ENCODE measurements at regions not wholly inside any gene's neighbourhood (a gene's known extent, or its start where the extent isn't known, plus 50 kb on each side); places are given as distances from the start of the nearest gene placed in this dataset.

GRCh38 chr3:30495172-30496065, 111.0 kb upstream of the TGFBR2 start:
- DNase-seq (ENCODE audit: low spot score) = no peak

- DNase-seq (ENCODE audit: low spot score) = no peak
These were observed 110.1 kb upstream of the TGFBR2 start for GRCh38 chr3:30496066-30496966.

GRCh38 chr3:30498587-30498967, 107.8 kb upstream of the TGFBR2 start:
- no peak for DNase-seq (ENCODE audit: low spot score)

DNA sequence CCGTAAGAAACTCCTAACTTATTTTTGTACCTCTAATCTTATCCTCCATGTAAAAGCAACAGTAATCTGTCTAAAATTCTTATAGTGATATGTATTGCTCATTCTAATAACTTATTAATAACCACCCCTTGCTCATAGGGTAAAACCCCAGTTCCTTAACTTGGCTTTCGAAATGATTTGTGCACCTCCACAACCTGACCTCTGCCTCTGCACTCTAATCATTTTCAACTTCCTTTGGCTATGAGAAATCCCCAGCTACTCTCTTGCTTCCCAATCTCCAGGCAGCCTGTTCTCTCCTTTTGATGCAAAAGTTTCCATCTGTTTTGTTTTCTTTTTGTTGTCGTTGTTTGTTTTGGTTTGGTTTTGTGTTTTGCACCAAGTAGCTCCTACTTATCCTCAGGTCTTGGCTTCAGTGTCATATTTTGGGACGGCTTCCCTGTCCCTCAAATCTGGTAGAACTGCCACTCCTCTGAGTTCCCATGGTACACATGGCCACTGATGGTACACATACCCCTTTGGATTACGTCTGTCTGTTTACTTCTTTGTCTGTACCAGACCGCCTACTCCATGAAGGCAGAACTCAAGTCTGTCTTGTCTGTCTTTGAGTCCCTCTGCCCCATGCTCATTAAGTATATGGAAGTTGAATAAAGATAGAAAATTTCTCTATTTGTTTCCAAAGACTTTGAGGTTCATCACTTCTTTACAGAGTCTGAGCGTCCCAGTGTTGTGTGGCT, 105.6 kb upstream of the TGFBR2 start:
- DNase-seq (ENCODE audit: low spot score) = no peak

DNA sequence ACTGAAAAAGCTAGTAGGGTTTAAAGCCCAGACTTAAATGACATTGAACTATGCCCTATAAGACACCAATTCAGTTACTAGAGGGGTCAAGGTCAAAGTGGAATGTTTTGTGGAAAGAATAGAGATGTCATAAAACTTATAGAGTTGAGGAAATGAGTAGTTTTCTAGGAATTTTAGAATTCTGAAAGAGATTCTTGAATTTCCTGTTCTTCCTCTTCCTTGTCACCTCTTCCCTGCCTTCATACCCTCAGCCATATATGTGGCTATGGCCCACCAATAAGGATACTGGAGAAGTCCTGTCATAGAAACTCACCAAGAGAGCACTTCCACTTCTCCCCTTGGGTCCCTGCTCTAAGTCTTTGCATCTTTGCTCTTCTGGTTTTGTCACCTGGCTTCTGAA, 104.9 kb upstream of the TGFBR2 start:
- DNase-seq (ENCODE audit: low spot score) = no peak

- DNase-seq (ENCODE audit: low spot score) = no peak
These were observed 104.2 kb upstream of the TGFBR2 start for GRCh38 chr3:30502051-30502741.

- peak; percentile 19 for DNase-seq (ENCODE audit: low spot score)
These were observed 103.7 kb upstream of the TGFBR2 start for GRCh38 chr3:30502742-30503073.

DNA sequence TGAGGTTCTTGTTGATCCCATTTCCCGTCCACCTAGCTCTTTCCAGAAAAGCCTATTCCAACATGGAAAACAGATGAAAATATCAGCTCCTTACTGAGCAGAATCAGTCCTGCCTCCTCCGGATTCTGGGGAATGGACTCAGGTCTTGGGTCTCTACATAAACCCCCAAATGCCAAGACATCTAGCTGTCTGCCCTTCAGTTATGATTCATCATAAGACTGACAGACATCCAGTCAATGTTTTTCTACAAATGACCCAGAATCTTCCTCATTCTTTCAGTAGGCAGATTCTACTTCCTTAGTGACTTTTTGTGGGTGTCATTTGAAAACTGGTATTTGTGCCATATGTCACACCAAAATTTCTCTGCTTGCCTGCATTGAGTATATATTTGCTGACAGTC, 103.0 kb upstream of the TGFBR2 start:
- no peak for DNase-seq (ENCODE audit: low spot score)

DNA sequence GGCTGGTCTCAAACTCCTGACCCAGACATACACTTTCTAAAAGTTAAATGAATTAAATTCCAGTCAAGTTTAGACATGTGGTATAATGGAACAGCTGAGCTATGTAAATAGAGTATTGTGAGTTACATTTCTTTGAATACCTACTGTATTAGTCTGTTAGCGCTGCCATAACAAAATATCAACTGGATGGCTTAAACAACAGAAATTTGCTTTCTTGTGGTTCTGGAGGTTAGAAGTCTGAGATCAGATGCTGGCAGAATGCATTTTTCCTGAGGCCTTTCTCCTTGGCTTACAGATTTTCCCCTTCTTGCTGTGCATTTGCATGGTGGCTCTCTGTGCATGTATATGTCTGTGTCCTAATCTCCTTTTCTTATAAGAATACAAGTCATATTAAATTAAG, 101.5 kb upstream of the TGFBR2 start:
- no peak for DNase-seq (ENCODE audit: low spot score)

GRCh38 chr3:30505866-30506520, 100.4 kb upstream of the TGFBR2 start:
- no peak for DNase-seq (ENCODE audit: low spot score)

GRCh38 chr3:30508339-30508738, 98.1 kb upstream of the TGFBR2 start:
- DNase-seq (ENCODE audit: low spot score) = no peak

- no peak for DNase-seq (ENCODE audit: low spot score)
These were observed 95.8 kb upstream of the TGFBR2 start for GRCh38 chr3:30510596-30510995.

DNA sequence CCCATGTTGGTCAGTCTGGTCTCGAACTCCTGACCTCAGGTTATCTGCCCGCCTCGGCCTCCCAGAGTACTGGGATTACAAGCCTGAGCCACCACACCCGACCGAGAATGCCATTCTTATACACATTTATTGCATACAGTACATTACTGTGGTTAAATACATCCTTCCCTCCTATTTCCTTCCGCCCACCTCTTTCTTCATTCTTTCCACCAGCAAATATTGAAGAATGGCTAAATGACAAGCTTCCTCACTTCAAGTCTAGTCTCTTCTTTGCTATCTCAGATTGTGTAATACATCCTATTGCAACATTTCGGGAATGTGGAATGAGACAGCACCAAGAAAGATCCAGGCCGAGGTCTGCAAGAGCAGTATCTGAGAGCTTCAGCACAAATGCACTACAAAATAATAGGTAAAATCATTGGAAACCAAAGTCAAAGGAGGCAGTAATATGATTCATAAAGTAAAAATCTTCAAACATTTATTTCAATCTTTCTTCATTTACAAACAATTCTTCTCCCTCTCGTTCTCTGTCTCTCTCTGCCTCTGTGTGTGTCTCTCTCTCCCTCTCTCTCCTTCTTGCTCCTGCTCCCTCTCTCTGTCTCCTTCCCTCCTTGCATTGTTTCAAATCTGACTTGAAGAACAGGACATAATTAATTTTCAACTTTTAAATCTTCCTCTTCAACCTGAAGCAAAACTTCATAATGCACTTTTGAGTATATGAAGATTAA, 94.7 kb upstream of the TGFBR2 start:
- DNase-seq (ENCODE audit: low spot score) = no peak

DNA sequence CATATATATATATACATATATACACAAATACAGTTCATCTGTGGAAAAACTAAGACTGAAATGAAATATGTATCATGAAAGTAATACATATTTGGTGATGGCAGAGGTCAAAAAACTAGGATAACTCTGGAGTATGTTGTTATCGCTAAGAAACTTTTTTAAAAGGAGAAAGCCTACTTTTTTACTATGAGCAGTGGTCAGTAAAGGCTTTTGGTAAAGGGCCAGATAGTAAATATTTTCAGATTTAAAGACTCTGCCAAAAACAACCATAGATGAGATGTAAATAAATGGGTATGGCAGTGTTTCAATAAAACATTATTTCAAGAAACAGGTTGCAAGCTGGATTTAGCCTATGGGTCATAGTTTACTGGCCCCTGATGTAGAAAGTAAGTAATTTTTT, 93.8 kb upstream of the TGFBR2 start:
- no peak for DNase-seq (ENCODE audit: low spot score)

GRCh38 chr3:30513374-30514152, 92.8 kb upstream of the TGFBR2 start:
- DNase-seq (ENCODE audit: low spot score) = no peak

DNA sequence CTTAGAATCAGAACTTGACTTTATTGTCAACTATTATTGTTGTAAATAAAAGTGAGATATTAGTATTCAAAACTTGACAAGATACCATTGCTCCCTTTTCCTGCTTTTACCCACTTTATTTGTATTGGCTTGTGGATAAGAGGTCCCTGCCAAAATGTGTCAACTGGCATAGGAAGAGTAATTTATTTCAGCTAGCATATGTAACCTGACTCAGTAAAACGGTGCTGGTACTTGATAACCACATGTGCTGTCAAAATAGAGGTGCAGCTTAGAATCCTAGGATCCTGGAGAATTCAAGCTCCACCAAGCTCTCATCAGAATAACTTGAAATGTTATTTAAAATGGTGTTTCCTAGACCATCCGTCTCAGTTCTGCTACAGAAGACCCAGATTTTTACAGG, 90.2 kb upstream of the TGFBR2 start:
- no peak for DNase-seq (ENCODE audit: low spot score)

- DNase-seq (ENCODE audit: low spot score) = no peak
These were observed 88.1 kb upstream of the TGFBR2 start for GRCh38 chr3:30518181-30518864.

DNA sequence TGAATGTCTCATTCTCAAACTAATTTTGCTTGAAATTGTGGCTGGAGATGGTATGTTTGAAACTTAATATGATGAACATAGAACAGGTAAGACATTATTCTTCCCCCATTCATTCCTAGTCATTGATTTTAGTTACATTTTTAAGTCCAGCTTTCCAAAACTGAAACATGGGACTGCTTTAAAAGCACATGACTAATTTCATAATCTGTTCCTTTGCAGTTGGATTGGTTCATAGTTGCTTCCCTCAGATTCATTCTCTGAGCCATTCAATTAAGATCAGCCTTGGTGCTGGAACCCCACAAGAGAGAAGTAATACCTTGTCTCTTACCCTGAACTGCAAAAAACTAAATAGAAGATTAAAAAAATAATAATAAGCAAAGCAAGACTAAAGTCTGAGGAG, 87.5 kb upstream of the TGFBR2 start:
- no peak for DNase-seq (ENCODE audit: low spot score)

DNA sequence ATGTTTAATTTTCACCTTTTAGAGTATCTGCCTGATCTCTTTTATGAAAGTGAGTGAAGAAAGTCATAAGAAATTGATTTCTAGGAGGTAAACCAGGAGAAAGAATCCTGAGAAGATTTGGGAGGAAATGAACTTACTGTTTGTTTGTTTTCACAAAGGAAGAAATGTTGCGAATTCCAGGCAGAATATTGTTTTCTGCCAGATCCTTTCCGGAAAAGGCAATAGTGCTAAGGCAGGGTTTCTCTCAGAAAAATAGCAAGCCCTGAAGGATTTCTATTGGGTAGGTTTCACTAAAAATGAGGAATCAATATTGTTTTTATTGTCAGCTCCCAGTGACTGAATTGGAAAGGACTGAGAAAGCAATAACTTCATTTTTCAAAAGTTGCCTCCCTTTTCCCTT, 85.7 kb upstream of the TGFBR2 start:
- no peak for DNase-seq (ENCODE audit: low spot score)
